ENCODE measurements at regions not wholly inside any gene's neighbourhood (a gene's known extent, or its start where the extent isn't known, plus 50 kb on each side); places are given as distances from the start of the nearest gene placed in this dataset.

DNA sequence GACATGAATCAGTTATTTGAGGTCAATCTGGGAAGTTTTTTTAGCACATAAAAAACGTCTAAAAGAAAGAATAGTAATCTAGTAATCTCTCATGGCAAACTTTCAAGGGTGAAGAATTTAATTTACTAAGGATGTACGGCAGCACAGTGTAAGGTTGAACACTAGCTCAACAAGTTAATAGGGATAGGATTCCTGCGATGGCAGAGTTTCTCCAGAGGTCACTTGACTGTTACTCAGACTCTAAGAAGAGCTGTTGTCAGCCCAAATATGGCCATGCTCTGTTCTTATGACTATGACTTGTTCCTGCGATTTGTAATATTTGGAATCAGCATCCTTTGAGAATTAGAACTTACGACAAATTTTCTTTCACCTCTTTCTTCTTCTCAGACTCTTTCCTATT lies 553.3 kb upstream of the TNP1 start:
- no peak overlapping the region for H3K9ac ChIP-seq (ENCODE audit: low read length)
- H3K79me2 ChIP-seq (ENCODE audit: insufficient read depth, low read length) = no peaks in the 10 kb centered on the region
- peaks cover 10% of the 10 kb centered on the region for H3K4me1 ChIP-seq (ENCODE audit: insufficient read depth, low read length)
- no peak overlapping the region for H2AFZ ChIP-seq (ENCODE audit: low read depth, low read length)
- Mint-ChIP-seq H3K4me1 (ENCODE audit: low read depth, unreplicated experiment) (peaks cover 32% of the 10 kb centered on the region), H3K36me3 (ENCODE audit: low read depth, unreplicated experiment) (no peaks in the 10 kb centered on the region), H3K27me3 (ENCODE audit: low read depth, unreplicated experiment) (no peaks in the 10 kb centered on the region), H3K9me3 (ENCODE audit: unreplicated experiment) (no peaks in the 10 kb centered on the region), H3K4me3 (ENCODE audit: unreplicated experiment) (no peak overlapping the region), H3K27ac (ENCODE audit: unreplicated experiment) (peak overlapping the region; percentile 21)
- no peak overlapping the region for H3K4me2 ChIP-seq (ENCODE audit: low read length)
- no peak for TF ChIP-seq EZH2 (IDR thresholded peaks at IDR 0.05; ENCODE audit: insufficient read depth, low read length)
- TF ChIP-seq, protein P1, sequence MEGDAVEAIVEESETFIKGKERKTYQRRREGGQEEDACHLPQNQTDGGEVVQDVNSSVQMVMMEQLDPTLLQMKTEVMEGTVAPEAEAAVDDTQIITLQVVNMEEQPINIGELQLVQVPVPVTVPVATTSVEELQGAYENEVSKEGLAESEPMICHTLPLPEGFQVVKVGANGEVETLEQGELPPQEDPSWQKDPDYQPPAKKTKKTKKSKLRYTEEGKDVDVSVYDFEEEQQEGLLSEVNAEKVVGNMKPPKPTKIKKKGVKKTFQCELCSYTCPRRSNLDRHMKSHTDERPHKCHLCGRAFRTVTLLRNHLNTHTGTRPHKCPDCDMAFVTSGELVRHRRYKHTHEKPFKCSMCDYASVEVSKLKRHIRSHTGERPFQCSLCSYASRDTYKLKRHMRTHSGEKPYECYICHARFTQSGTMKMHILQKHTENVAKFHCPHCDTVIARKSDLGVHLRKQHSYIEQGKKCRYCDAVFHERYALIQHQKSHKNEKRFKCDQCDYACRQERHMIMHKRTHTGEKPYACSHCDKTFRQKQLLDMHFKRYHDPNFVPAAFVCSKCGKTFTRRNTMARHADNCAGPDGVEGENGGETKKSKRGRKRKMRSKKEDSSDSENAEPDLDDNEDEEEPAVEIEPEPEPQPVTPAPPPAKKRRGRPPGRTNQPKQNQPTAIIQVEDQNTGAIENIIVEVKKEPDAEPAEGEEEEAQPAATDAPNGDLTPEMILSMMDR (IDR thresholded peaks at IDR 0.05; ENCODE audit: insufficient read depth, low read depth, low read length) = no peak
- H3K9me3 ChIP-seq (ENCODE audit: insufficient read depth, low read depth, low read length) = no peaks in the 10 kb centered on the region
- H3K4me3 ChIP-seq (ENCODE audit: insufficient read depth, low read depth, low read length) = no peak overlapping the region
- FAIRE-seq (peak; percentile 90), DNase-seq (ENCODE audit: low read depth) (no peak)
- no peak overlapping the region for H3K27ac ChIP-seq (ENCODE audit: low read depth, low read length)
- no peaks in the 10 kb centered on the region for H4K20me1 ChIP-seq (ENCODE audit: insufficient read depth, low read length)
- H3K27me3 ChIP-seq (ENCODE audit: insufficient read depth, low read length) = no peaks in the 10 kb centered on the region
- H3K36me3 ChIP-seq (ENCODE audit: insufficient read depth, low read length) = no peaks in the 10 kb centered on the region

DNA sequence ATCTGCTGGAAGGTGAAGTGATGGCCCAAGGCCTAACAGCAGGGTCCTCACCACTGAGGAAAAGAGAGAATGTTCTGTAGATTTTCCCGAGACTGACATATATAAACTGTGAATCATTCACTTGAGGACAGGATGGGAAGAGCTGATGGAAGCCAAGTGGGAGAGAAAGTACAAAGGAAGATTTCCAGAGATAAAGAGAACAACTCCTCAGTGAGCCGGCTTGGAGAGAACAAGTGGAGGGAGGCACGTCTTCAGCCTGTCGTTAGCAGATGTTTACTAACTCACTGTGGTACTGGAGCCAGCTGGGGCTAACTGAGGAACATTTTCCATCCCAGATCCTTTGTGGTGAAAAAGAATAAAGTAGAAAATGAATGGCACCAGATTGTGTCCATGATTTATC lies 552.9 kb upstream of the TNP1 start:
- Mint-ChIP-seq H3K4me3 (ENCODE audit: unreplicated experiment) (no peak overlapping the region), H3K27ac (ENCODE audit: unreplicated experiment) (peak overlapping the region; percentile 21), H3K27me3 (ENCODE audit: low read depth, unreplicated experiment) (no peaks in the 10 kb centered on the region), H3K4me1 (ENCODE audit: low read depth, unreplicated experiment) (peaks cover 28% of the 10 kb centered on the region), H3K9me3 (ENCODE audit: unreplicated experiment) (no peaks in the 10 kb centered on the region), H3K36me3 (ENCODE audit: low read depth, unreplicated experiment) (no peaks in the 10 kb centered on the region)
- Histone ChIP-seq H3K27me3 (ENCODE audit: insufficient read depth, low read length) (no peaks in the 10 kb centered on the region), H3K4me2 (ENCODE audit: low read length) (peak overlapping the region; percentile 1), H3K9ac (ENCODE audit: low read length) (no peak overlapping the region), H3K4me3 (ENCODE audit: insufficient read depth, low read depth, low read length) (no peak overlapping the region), H3K36me3 (ENCODE audit: insufficient read depth, low read length) (no peaks in the 10 kb centered on the region), H2AFZ (ENCODE audit: low read depth, low read length) (no peak overlapping the region), H4K20me1 (ENCODE audit: insufficient read depth, low read length) (no peaks in the 10 kb centered on the region), H3K27ac (ENCODE audit: low read depth, low read length) (no peak overlapping the region), H3K4me1 (ENCODE audit: insufficient read depth, low read length) (peaks cover 10% of the 10 kb centered on the region), H3K9me3 (ENCODE audit: insufficient read depth, low read depth, low read length) (no peaks in the 10 kb centered on the region), H3K79me2 (ENCODE audit: insufficient read depth, low read length) (no peaks in the 10 kb centered on the region)
- FAIRE-seq (peak; percentile 9), DNase-seq (ENCODE audit: low read depth) (peak; percentile 57)
- TF ChIP-seq, protein P1 (IDR thresholded peaks at IDR 0.05; ENCODE audit: insufficient read depth, low read depth, low read length) = no peak
- no peak for TF ChIP-seq EZH2 (IDR thresholded peaks at IDR 0.05; ENCODE audit: insufficient read depth, low read length)

DNA sequence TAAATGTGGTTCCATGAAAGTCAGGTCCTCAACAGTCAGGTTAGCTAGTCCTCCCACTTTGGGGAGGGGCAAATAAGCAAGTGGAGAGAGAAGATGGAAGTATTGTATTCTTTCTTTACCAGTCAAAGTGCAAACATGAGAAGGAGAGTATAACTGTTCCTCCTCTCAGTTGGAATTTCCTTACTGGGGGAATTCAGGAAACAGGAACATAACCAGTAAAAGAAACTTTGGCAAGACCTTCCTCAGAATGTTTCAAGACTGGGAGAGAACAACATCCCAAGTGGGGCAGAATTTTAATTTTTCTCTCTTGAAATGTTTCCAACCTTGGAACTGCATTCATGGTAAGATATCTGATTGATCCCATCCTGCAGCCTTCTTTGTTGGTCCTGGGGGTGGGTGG lies 552.4 kb upstream of the TNP1 start:
- TF ChIP-seq, protein P1 (IDR thresholded peaks at IDR 0.05; ENCODE audit: insufficient read depth, low read depth, low read length) = no peak
- TF ChIP-seq EZH2 (IDR thresholded peaks at IDR 0.05; ENCODE audit: insufficient read depth, low read length) = no peak
- H3K4me1 ChIP-seq (ENCODE audit: insufficient read depth, low read length) = peaks cover 10% of the 10 kb centered on the region
- no peaks in the 10 kb centered on the region for H3K27me3 ChIP-seq (ENCODE audit: insufficient read depth, low read length)
- H3K4me2 ChIP-seq (ENCODE audit: low read length) = peak overlapping the region; percentile 1
- H3K36me3 ChIP-seq (ENCODE audit: insufficient read depth, low read length) = no peaks in the 10 kb centered on the region
- no peaks in the 10 kb centered on the region for H3K9me3 Mint-ChIP-seq (ENCODE audit: unreplicated experiment)
- peaks cover 24% of the 10 kb centered on the region for H3K4me1 Mint-ChIP-seq (ENCODE audit: low read depth, unreplicated experiment)
- H3K9ac ChIP-seq (ENCODE audit: low read length) = no peak overlapping the region
- no peaks in the 10 kb centered on the region for H3K27me3 Mint-ChIP-seq (ENCODE audit: low read depth, unreplicated experiment)
- H3K36me3 Mint-ChIP-seq (ENCODE audit: low read depth, unreplicated experiment) = no peaks in the 10 kb centered on the region
- H3K9me3 ChIP-seq (ENCODE audit: insufficient read depth, low read depth, low read length) = no peaks in the 10 kb centered on the region
- DNase-seq (ENCODE audit: low read depth) (no peak), FAIRE-seq (peak; percentile 26)
- H2AFZ ChIP-seq (ENCODE audit: low read depth, low read length) = no peak overlapping the region
- H3K79me2 ChIP-seq (ENCODE audit: insufficient read depth, low read length) = no peaks in the 10 kb centered on the region
- H3K27ac ChIP-seq (ENCODE audit: low read depth, low read length) = no peak overlapping the region
- H3K4me3 Mint-ChIP-seq (ENCODE audit: unreplicated experiment) = no peak overlapping the region
- no peaks in the 10 kb centered on the region for H4K20me1 ChIP-seq (ENCODE audit: insufficient read depth, low read length)
- no peak overlapping the region for H3K4me3 ChIP-seq (ENCODE audit: insufficient read depth, low read depth, low read length)
- H3K27ac Mint-ChIP-seq (ENCODE audit: unreplicated experiment) = peak overlapping the region; percentile 21
